ENCODE measurements at regions not wholly inside any gene's neighbourhood (a gene's known extent, or its start where the extent isn't known, plus 50 kb on each side); places are given as distances from the start of the nearest gene placed in this dataset.

- DNase-seq (ENCODE audit: low read depth): no peak
- no peak overlapping the region for H3K4me3 ChIP-seq (ENCODE audit: low read depth, low read length)
- TF ChIP-seq, protein P1, sequence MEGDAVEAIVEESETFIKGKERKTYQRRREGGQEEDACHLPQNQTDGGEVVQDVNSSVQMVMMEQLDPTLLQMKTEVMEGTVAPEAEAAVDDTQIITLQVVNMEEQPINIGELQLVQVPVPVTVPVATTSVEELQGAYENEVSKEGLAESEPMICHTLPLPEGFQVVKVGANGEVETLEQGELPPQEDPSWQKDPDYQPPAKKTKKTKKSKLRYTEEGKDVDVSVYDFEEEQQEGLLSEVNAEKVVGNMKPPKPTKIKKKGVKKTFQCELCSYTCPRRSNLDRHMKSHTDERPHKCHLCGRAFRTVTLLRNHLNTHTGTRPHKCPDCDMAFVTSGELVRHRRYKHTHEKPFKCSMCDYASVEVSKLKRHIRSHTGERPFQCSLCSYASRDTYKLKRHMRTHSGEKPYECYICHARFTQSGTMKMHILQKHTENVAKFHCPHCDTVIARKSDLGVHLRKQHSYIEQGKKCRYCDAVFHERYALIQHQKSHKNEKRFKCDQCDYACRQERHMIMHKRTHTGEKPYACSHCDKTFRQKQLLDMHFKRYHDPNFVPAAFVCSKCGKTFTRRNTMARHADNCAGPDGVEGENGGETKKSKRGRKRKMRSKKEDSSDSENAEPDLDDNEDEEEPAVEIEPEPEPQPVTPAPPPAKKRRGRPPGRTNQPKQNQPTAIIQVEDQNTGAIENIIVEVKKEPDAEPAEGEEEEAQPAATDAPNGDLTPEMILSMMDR (IDR thresholded peaks at IDR 0.05; ENCODE audit: insufficient read depth, low read depth, low read length): no peak
Measured at GRCh38 chr4:159652871-159653270, 550.0 kb downstream of the RAPGEF2 start.

DNA sequence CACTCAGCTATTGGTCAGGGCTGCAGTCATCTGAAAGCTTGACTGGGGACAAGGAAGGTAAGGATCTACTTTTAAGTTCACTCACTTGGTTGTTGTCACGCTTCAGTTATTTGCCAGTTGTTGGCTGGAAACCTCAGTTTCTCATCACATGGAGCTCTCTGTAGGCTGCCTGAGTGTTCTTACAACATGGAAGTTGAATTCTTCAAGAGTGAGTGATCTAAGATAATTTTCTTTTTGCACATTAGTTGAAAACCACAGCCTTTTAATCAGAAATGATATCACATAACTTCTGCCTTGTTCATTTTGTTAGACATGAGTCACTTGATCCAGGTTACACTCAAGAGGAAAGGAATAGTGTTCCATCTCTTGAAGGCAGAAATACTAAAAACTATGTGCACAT, 552.7 kb downstream of the RAPGEF2 start:
- H3K4me3 ChIP-seq (ENCODE audit: low read depth, low read length): no peak overlapping the region
- TF ChIP-seq, protein P1 (IDR thresholded peaks at IDR 0.05; ENCODE audit: insufficient read depth, low read depth, low read length): no peak
- no peak for DNase-seq (ENCODE audit: low read depth)

DNA sequence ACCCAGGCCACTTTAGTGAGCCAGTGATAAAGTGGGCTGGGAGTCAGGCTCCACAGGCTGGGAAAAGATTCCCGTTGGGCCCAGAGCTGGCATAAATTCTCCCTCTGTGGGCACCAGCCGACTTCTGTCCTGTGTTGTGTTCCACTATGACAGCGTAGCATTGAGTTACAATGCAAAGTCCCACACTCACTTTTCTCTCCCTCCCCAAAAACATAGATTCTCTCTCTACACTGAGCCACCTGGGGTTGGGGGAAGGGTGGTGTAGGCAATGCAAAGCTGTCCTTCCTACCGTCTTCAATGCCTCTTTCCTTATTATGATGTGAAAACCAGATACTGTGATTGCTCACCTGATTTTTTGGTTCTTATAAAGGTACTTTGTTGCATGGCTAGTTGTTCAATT, 566.2 kb downstream of the RAPGEF2 start:
- TF ChIP-seq, protein P1 (IDR thresholded peaks at IDR 0.05; ENCODE audit: insufficient read depth, low read depth, low read length): no peak
- no peak overlapping the region for H3K4me3 ChIP-seq (ENCODE audit: low read depth, low read length)

GRCh38 chr4:159673221-159673620, 570.3 kb downstream of the RAPGEF2 start:
- DNase-seq (ENCODE audit: low read depth): no peak
- TF ChIP-seq, protein P1 (IDR thresholded peaks at IDR 0.05; ENCODE audit: insufficient read depth, low read depth, low read length): no peak
- H3K4me3 ChIP-seq (ENCODE audit: low read depth, low read length): no peak overlapping the region

More for the DNA sequence above, 566.2 kb downstream of the RAPGEF2 start:
- no peak for DNase-seq (ENCODE audit: low read depth)

DNA sequence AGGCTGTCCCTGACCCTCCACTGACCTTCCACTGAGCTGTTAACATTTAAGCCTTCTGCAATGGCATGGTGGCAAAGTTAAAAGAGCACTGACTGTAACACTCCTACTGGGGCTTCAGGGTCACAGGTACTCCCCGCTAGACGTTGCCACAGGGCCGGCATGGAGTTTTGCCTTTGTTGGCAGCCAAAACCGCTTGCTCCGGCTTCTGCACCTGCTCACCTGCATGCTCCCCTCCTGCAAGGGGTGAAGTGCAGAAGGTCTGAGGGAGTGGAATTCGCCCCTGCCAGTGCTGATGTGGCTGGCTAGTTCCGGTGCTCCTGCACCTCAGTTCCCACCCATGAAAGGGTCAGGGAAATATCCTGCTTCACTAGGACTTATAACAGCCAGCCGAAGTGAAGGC, 571.4 kb downstream of the RAPGEF2 start:
- TF ChIP-seq, protein P1 (IDR thresholded peaks at IDR 0.05; ENCODE audit: insufficient read depth, low read depth, low read length): no peak
- DNase-seq (ENCODE audit: low read depth): no peak
- H3K4me3 ChIP-seq (ENCODE audit: low read depth, low read length): no peak overlapping the region

- TF ChIP-seq, protein P1 (IDR thresholded peaks at IDR 0.05; ENCODE audit: insufficient read depth, low read depth, low read length): no peak
- no peak overlapping the region for H3K4me3 ChIP-seq (ENCODE audit: low read depth, low read length)
- no peak for DNase-seq (ENCODE audit: low read depth)
Measured at GRCh38 chr4:159677521-159677920, 574.6 kb downstream of the RAPGEF2 start.

DNA sequence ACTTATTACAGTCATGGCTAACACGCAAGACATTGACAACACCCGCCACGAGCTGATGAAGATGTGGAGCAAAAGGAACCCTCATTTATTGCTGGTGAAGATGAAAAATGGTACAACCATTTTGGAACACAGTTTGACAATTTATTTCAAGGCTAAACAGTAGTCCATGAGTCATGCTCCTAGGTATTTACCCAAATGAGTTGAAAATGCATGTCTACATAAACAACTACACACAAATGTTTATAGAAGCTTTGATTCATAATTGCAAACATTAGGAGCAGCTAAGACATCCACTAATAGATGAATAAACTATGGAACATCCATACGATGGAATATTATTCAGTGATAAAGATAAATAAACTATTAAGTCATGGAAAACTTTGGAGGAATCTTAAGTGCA, 580.1 kb downstream of the RAPGEF2 start:
- DNase-seq (ENCODE audit: low read depth): no peak
- H3K4me3 ChIP-seq (ENCODE audit: low read depth, low read length): no peak overlapping the region
- TF ChIP-seq, protein P1 (IDR thresholded peaks at IDR 0.05; ENCODE audit: insufficient read depth, low read depth, low read length): no peak
